GM12891 (cell line): ENCODE measurements at regions not wholly inside any gene's neighbourhood (a gene's known extent, or its start where the extent isn't known, plus 50 kb on each side); places are given as distances from the start of the nearest gene placed in this dataset.

Experiments
- POLR2A ChIP-seq: IDR thresholded peaks from 2 replicates; pipeline ENCODE4 v1.6.1; 2011; ENCODE audit warnings: low read depth, low read length, control low read depth
- POLR2AphosphoS5 ChIP-seq: IDR thresholded peaks from 2 replicates; pipeline ENCODE4 v1.6.1; 2011; ENCODE audit warnings: low read depth, low read length, control low read depth
- SPI1 ChIP-seq: IDR thresholded peaks from 2 replicates; pipeline ENCODE4 v1.6.1; 2011; ENCODE audit warnings: low read depth, low read length, control low read depth
- TAF1 ChIP-seq: IDR thresholded peaks from 2 replicates; pipeline ENCODE4 v1.6.1; 2011; ENCODE audit warnings: low read depth, low read length, control low read depth

DNA sequence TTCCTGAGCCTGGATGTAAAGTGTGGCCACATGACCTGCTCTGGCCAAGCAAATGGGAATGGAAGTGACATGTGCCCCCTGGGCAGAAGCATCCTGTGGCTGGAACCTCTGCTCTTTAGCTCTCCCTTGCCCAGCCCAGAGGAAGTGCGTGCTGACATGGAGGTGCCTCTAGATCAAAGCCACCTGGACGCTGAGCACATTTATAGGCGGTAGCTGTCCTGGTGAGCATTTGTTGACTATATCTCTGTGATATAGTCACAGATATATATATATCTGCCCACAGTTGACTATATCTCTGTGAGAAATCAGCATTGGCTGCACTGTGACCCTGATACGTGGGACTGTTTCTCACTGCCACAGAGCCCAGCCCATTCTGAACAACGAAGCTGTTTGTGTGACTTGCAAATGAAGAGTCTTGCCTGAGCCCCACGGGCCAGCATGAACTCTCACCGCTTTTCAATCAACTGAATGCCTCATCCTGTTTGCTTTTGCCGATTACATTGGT, 118.8 kb downstream of the C16orf95 start:
- no peak for TF ChIP-seq TAF1
- no peak for TF ChIP-seq POLR2A
- TF ChIP-seq POLR2AphosphoS5 = no peak
- TF ChIP-seq SPI1 = no peak
